Fibroblast of pulmonary artery (primary cell): ENCODE measurements at regions not wholly inside any gene's neighbourhood (a gene's known extent, or its start where the extent isn't known, plus 50 kb on each side); places are given as distances from the start of the nearest gene placed in this dataset.

ENCODE experiments used
- DNase-seq: peaks from one replicate; pipeline ENCODE4 v3.0.0-alpha.2; 2010; ENCODE audit warnings: low read depth
- H3K4me3 ChIP-seq: replicated peaks from 2 replicates; pipeline ENCODE4 v1.5.1; 2011; ENCODE audit warnings: low read depth, mild to moderate bottlenecking, control low read depth, low read length, moderate library complexity
- TF ChIP-seq, protein P1 (sequence below): IDR thresholded peaks from 2 replicates; pipeline ENCODE4 v1.5.1; 2011; ENCODE audit warnings: mild to moderate bottlenecking, control low read depth, low read length, inconsistent platforms; ENCODE audit errors: missing control alignments

GRCh38 chr7:145016068-145016467 is 180.2 kb upstream of the TPK1 start:
- TF ChIP-seq, protein P1, sequence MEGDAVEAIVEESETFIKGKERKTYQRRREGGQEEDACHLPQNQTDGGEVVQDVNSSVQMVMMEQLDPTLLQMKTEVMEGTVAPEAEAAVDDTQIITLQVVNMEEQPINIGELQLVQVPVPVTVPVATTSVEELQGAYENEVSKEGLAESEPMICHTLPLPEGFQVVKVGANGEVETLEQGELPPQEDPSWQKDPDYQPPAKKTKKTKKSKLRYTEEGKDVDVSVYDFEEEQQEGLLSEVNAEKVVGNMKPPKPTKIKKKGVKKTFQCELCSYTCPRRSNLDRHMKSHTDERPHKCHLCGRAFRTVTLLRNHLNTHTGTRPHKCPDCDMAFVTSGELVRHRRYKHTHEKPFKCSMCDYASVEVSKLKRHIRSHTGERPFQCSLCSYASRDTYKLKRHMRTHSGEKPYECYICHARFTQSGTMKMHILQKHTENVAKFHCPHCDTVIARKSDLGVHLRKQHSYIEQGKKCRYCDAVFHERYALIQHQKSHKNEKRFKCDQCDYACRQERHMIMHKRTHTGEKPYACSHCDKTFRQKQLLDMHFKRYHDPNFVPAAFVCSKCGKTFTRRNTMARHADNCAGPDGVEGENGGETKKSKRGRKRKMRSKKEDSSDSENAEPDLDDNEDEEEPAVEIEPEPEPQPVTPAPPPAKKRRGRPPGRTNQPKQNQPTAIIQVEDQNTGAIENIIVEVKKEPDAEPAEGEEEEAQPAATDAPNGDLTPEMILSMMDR: no peak
- H3K4me3 ChIP-seq: no peak overlapping the region
- no peak for DNase-seq

DNA sequence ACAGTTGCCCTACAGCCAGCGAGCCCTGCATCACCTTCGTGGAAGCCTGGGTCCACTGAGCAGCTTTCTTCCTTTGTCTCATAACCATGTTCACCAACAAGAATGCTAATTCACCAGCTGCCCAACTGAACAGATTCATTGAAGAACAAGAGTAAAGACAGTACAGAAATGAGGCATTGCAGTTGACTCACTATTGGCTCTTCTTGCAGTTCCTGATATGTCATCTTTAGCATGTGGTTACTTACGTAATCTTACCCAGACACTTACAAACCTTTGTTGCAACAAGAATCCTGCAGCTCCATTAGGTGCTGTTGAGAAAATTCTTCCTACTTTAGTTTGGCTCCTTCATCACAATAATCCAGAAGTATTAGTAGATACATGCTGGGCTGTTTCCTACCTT is 174.0 kb upstream of the TPK1 start:
- DNase-seq: no peak
- TF ChIP-seq, protein P1: no peak
- H3K4me3 ChIP-seq: no peak overlapping the region

- TF ChIP-seq, protein P1: no peak
- no peak overlapping the region for H3K4me3 ChIP-seq
- no peak for DNase-seq
These were observed 169.7 kb upstream of the TPK1 start for GRCh38 chr7:145005601-145006000.

DNA sequence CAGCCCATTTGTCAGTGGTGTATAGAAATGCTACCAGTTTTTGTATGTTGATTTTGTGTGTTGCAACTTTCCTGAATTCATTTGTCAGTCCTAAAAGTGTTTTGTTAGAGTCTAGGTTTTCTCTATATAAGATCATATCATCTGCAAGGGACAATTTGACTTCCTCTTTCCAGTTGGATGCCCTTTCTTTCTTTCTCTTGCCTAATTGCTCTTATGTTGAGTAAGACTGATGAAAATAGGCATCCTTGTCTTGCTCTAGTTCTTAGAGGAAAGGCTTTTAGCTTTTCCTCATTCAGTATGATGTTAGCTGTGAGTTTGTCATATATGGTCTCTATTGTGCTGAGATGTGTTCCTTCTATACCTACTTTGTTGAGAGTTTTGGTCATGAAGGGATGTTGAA is 161.7 kb upstream of the TPK1 start:
- no peak overlapping the region for H3K4me3 ChIP-seq
- TF ChIP-seq, protein P1: no peak
- DNase-seq: no peak

- TF ChIP-seq, protein P1: no peak
- H3K4me3 ChIP-seq: no peak overlapping the region
- no peak for DNase-seq
These were observed 159.6 kb upstream of the TPK1 start for GRCh38 chr7:144995495-144995894.

DNA sequence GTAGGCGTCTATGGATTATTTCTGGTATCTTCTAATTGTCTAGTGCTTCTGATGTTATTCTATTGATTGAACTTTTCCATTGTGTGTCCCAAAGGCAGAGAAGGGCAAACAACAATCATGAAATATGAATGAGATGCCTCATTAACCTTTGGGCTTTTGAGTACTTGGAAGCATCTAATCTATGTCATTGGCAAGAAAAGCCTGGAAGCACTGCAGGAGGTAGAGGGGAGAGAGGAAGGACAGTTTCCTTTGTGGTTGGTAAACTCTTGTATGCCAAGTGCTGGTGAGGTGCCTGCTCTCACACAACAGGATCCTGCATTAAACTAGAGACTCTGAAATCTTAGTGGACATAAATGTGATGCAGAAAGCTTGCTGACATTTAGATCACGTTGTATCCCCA is 155.2 kb upstream of the TPK1 start:
- TF ChIP-seq, protein P1: no peak
- no peak overlapping the region for H3K4me3 ChIP-seq
- no peak for DNase-seq

- no peak overlapping the region for H3K4me3 ChIP-seq
- no peak for DNase-seq
- TF ChIP-seq, protein P1: no peak
These were observed 151.8 kb upstream of the TPK1 start for GRCh38 chr7:144987686-144988085.
